ENCODE measurements at regions not wholly inside any gene's neighbourhood (a gene's known extent, or its start where the extent isn't known, plus 50 kb on each side); places are given as distances from the start of the nearest gene placed in this dataset.

- no peak for TF ChIP-seq CTCF (conservative IDR thresholded peaks at IDR 0.05)
- no peak for TF ChIP-seq ZFX (IDR thresholded peaks at IDR 0.05)
These were observed 210.2 kb upstream of the ADAMTS3 start for GRCh38 chr4:72779241-72779640.
